H9 (cell line): ENCODE measurements at regions not wholly inside any gene's neighbourhood (a gene's known extent, or its start where the extent isn't known, plus 50 kb on each side); places are given as distances from the start of the nearest gene placed in this dataset.

Experiments used
- DNase-seq: peaks from one replicate; pipeline ENCODE4 v3.0.0-alpha.2; 2017
- H2AFZ ChIP-seq: one replicate; pipeline ENCODE4 v1.6.1; 2013; ENCODE audit warnings: mild to moderate bottlenecking, low read length, control low read depth, moderate library complexity
- H2AK5ac ChIP-seq: 2 replicates; pipeline ENCODE4 v1.6.1; 2013; ENCODE audit warnings: low read length, control low read depth, mixed read lengths; ENCODE audit not compliant: insufficient read length
- H2BK120ac ChIP-seq: one replicate; pipeline ENCODE4 v1.6.1; 2013; ENCODE audit warnings: low read depth, mild to moderate bottlenecking, low read length, control low read depth, inconsistent platforms; ENCODE audit not compliant: poor library complexity, severe bottlenecking
- H2BK12ac ChIP-seq: 2 replicates; pipeline ENCODE4 v1.6.1; 2013; ENCODE audit warnings: low read length, control low read depth, mixed read lengths, low read depth; ENCODE audit not compliant: insufficient read length
- H2BK15ac ChIP-seq: 2 replicates; pipeline ENCODE4 v1.6.1; 2013; ENCODE audit warnings: low read depth, low read length, control low read depth
- H2BK20ac ChIP-seq: one replicate; pipeline ENCODE4 v1.6.1; 2013; ENCODE audit warnings: low read depth, mild to moderate bottlenecking, low read length, control low read depth, inconsistent platforms; ENCODE audit not compliant: poor library complexity, severe bottlenecking
- H2BK5ac ChIP-seq: 2 replicates; pipeline ENCODE4 v1.6.1; 2013; ENCODE audit warnings: low read length, control low read depth, mixed read lengths; ENCODE audit not compliant: insufficient read length
- H3K14ac ChIP-seq: 2 replicates; pipeline ENCODE4 v1.6.1; 2013; ENCODE audit warnings: low read length, control low read depth; ENCODE audit not compliant: insufficient read depth
- H3K18ac ChIP-seq: 2 replicates; pipeline ENCODE4 v1.6.1; 2013; ENCODE audit warnings: low read depth, mild to moderate bottlenecking, mixed read lengths, low read length, control low read depth; ENCODE audit not compliant: insufficient read length
- H3K23ac ChIP-seq: 2 replicates; pipeline ENCODE4 v1.6.1; 2013; ENCODE audit warnings: low read length, control low read depth, mixed read lengths, low read depth; ENCODE audit not compliant: insufficient read length
- H3K23me2 ChIP-seq: 2 replicates; pipeline ENCODE4 v1.6.1; 2013; ENCODE audit warnings: low read depth, mild to moderate bottlenecking, mixed read lengths, low read length, control low read depth; ENCODE audit not compliant: insufficient read length, poor library complexity, severe bottlenecking
- H3K27ac ChIP-seq: 2 replicates; pipeline ENCODE4 v1.5.1; 2013; ENCODE audit warnings: low read length, control low read depth, mixed read lengths, low read depth; ENCODE audit not compliant: insufficient read length
- H3K27me3 ChIP-seq: 2 replicates; pipeline ENCODE4 v1.6.1; 2013; ENCODE audit warnings: low read length, control low read depth, inconsistent platforms; ENCODE audit not compliant: insufficient read depth
- H3K4ac ChIP-seq: 2 replicates; pipeline ENCODE4 v1.6.1; 2013; ENCODE audit warnings: low read depth, mild to moderate bottlenecking, control low read depth, inconsistent platforms, low read length, moderate library complexity
- H3K4me1 ChIP-seq: 2 replicates; pipeline ENCODE4 v1.6.1; 2013; ENCODE audit warnings: low read length, control low read depth, inconsistent platforms; ENCODE audit not compliant: insufficient read depth
- H3K4me2 ChIP-seq: 2 replicates; pipeline ENCODE4 v1.6.1; 2013; ENCODE audit warnings: low read length, control low read depth, mixed read lengths; ENCODE audit not compliant: insufficient read length, insufficient read depth
- H3K56ac ChIP-seq: 2 replicates; pipeline ENCODE4 v1.6.1; 2013; ENCODE audit warnings: low read depth, mild to moderate bottlenecking, mixed read lengths, low read length, control low read depth; ENCODE audit not compliant: insufficient read length
- H3K79me1 ChIP-seq: 2 replicates; pipeline ENCODE4 v1.6.1; 2013; ENCODE audit warnings: low read depth, mild to moderate bottlenecking, moderate library complexity, low read length, control low read depth, inconsistent platforms; ENCODE audit not compliant: insufficient read depth, poor library complexity, severe bottlenecking
- H3K79me2 ChIP-seq: 2 replicates; pipeline ENCODE4 v1.6.1; 2013; ENCODE audit warnings: low read length, control low read depth, inconsistent platforms; ENCODE audit not compliant: insufficient read depth
- H3K9ac ChIP-seq: 2 replicates; pipeline ENCODE4 v1.6.1; 2013; ENCODE audit warnings: low read length, control low read depth, mixed read lengths; ENCODE audit not compliant: insufficient read length; ENCODE audit errors: extremely low read depth
- H3K9me3 ChIP-seq: one replicate; pipeline ENCODE4 v1.6.1; 2013; ENCODE audit warnings: low read depth, low read length, inconsistent platforms; ENCODE audit not compliant: control insufficient read depth
- H3T11ph ChIP-seq: one replicate; pipeline ENCODE4 v1.6.1; 2013; ENCODE audit warnings: mild to moderate bottlenecking, low read length, control low read depth, inconsistent platforms
- H4K20me1 ChIP-seq: one replicate; pipeline ENCODE4 v1.6.1; 2013; ENCODE audit not compliant: control insufficient read depth, insufficient read length, insufficient read depth
- H4K5ac ChIP-seq: 2 replicates; pipeline ENCODE4 v1.6.1; 2013; ENCODE audit warnings: low read depth, mild to moderate bottlenecking, mixed read lengths, low read length, control low read depth; ENCODE audit not compliant: insufficient read length
- H4K8ac ChIP-seq: replicated peaks from 2 replicates; pipeline ENCODE4 v1.6.1; 2013; ENCODE audit warnings: low read length, control low read depth, mixed read lengths, low read depth; ENCODE audit not compliant: insufficient read length
- H4K91ac ChIP-seq: 2 replicates; pipeline ENCODE4 v1.6.1; 2013; ENCODE audit warnings: low read depth, mild to moderate bottlenecking, moderate library complexity, mixed read lengths, low read length, control low read depth; ENCODE audit not compliant: insufficient read length
- H3K27ac Mint-ChIP-seq, 3 experiments: 2 replicates in 2 of 3; 3 replicates in 1 of 3; pipeline ENCODE4 v1.8.0; 2020 to 2021; ENCODE audit warnings: mixed read lengths in 3 of 3, mild to moderate bottlenecking in 1 of 3, moderate library complexity in 1 of 3
- H3K27me3 Mint-ChIP-seq: 2 replicates; pipeline ENCODE4 v1.8.0; 2021; ENCODE audit warnings: low read depth, mild to moderate bottlenecking, moderate library complexity, mixed read lengths
- H3K36me3 Mint-ChIP-seq, 3 experiments: 2 replicates in 2 of 3; 3 replicates in 1 of 3; pipeline ENCODE4 v1.8.0; 2020 to 2021; ENCODE audit warnings: low read depth in 3 of 3, mixed read lengths in 3 of 3; ENCODE audit not compliant: insufficient read depth in 1 of 3
- H3K4me1 Mint-ChIP-seq, 2 experiments: 2 replicates each; pipeline ENCODE4 v1.8.0; 2020; ENCODE audit warnings: mixed read lengths in 2 of 2
- H3K4me3 Mint-ChIP-seq, 2 experiments: 2 replicates in 1 of 2; 3 replicates in 1 of 2; pipeline ENCODE4 v1.8.0; 2020 to 2021; ENCODE audit warnings: mild to moderate bottlenecking in 2 of 2, mixed read lengths in 2 of 2, moderate library complexity in 1 of 2
- H3K9me3 Mint-ChIP-seq, 2 experiments: 2 replicates in 1 of 2; 3 replicates in 1 of 2; pipeline ENCODE4 v1.8.0; 2020; ENCODE audit warnings: mild to moderate bottlenecking in 2 of 2, mixed read lengths in 2 of 2, moderate library complexity in 1 of 2
- CTCF ChIP-seq: fragments of 200-600 bp; sonication (generic); conservative IDR thresholded peaks from 3 replicates; pipeline ENCODE4 v1.8.0; 2021; ENCODE audit warnings: antibody characterized with exemption, mild to moderate bottlenecking
- WGBS: extraction: QIAGEN DNeasy Blood & Tissue Kit; methylation state at CpG from one replicate; pipeline ENCODE4 v1.1.7; 2013; ENCODE audit warnings: missing lambda C conversion rate, low lambda C conversion rate, mixed read lengths; ENCODE audit not compliant: insufficient read length; ENCODE audit errors: extremely low coverage; 5-methylcytosine and 5-hydroxymethylcytosine counted together

- H3K4me1 ChIP-seq: no peaks in the 10 kb centered on the region
- no peak overlapping the region for H3K4ac ChIP-seq
- H4K91ac ChIP-seq: no peak overlapping the region
- no peak overlapping the region for H2AFZ ChIP-seq
- no peak overlapping the region for H3K14ac ChIP-seq
- no peak overlapping the region for H2BK5ac ChIP-seq
- no peaks in the 10 kb centered on the region for H3K79me1 ChIP-seq
- H4K5ac ChIP-seq: no peak overlapping the region
- H2BK15ac ChIP-seq: no peak overlapping the region
- H3K4me2 ChIP-seq: no peak overlapping the region
- DNase-seq: no peak
- H3K4me1 Mint-ChIP-seq: peaks cover 4% of the 10 kb centered on the region in 2 experiments; a peak in 1 of 4 replicates
- H3K56ac ChIP-seq: no peak overlapping the region
- no peak overlapping the region for H3K27ac ChIP-seq
- H3K9ac ChIP-seq: no peak overlapping the region
- H4K8ac ChIP-seq: no peak overlapping the region
- no peak overlapping the region for H2BK20ac ChIP-seq
- no peak overlapping the region for H2BK12ac ChIP-seq
- no peaks in the 10 kb centered on the region for H3K27me3 ChIP-seq
- no peaks in the 10 kb centered on the region for H3K23me2 ChIP-seq
- H3K36me3 Mint-ChIP-seq: peaks cover 8 to 15% (median 11%) of the 10 kb centered on the region in 3 experiments; a peak in 6 of 7 replicates
- no CpG with 5 or more reads among the region's 1 CpG for WGBS
- peaks cover 15 to 18% of the 10 kb centered on the region in 2 experiments for H3K9me3 Mint-ChIP-seq
- H2BK120ac ChIP-seq: no peak overlapping the region
- no peak overlapping the region for H3K4me3 Mint-ChIP-seq
- H3K27me3 Mint-ChIP-seq: no peaks in the 10 kb centered on the region
- H2AK5ac ChIP-seq: no peak overlapping the region
- H3K79me2 ChIP-seq: no peaks in the 10 kb centered on the region
- no peaks in the 10 kb centered on the region for H4K20me1 ChIP-seq
- H3T11ph ChIP-seq: no peak overlapping the region
- no peak overlapping the region; a peak in 1 of 7 replicates for H3K27ac Mint-ChIP-seq
- no peak for TF ChIP-seq CTCF
- H3K23ac ChIP-seq: no peak overlapping the region
- H3K9me3 ChIP-seq: no peaks in the 10 kb centered on the region
- no peak overlapping the region for H3K18ac ChIP-seq
These were observed 188.2 kb upstream of the ZNF804A start for GRCh38 chr2:184410160-184410559.
